ENCODE measurements at regions not wholly inside any gene's neighbourhood (a gene's known extent, or its start where the extent isn't known, plus 50 kb on each side); places are given as distances from the start of the nearest gene placed in this dataset.
A peak's percentile ranks its signal among the peaks of the same experiment; 100 is the strongest.

- TF ChIP-seq ZNF274 (IDR thresholded peaks at IDR 0.05; ENCODE audit: low read depth, low read length) (no peak), YY1 (IDR thresholded peaks at IDR 0.05; ENCODE audit: insufficient read depth, insufficient read length) (no peak), SUZ12 (IDR thresholded peaks at IDR 0.05; ENCODE audit: extremely low read depth, insufficient read depth, insufficient read length) (no peak)
- H3K9me3 ChIP-seq (ENCODE audit: insufficient read depth, low read length) = no peaks in the 10 kb centered on the region
- no peaks in the 10 kb centered on the region for H3K36me3 ChIP-seq (ENCODE audit: insufficient read depth, insufficient read length, low read length)
- H3K4me1 ChIP-seq (ENCODE audit: insufficient read depth, insufficient read length) = no peaks in the 10 kb centered on the region
- peak; percentile 13 for DNase-seq (ENCODE audit: low read depth, low spot score)
- H3K9ac ChIP-seq (ENCODE audit: insufficient read length, low read depth) = no peak overlapping the region
- H3K27me3 ChIP-seq (ENCODE audit: insufficient read depth, insufficient read length) = no peaks in the 10 kb centered on the region
- H3K4me3 ChIP-seq (ENCODE audit: insufficient read length, low read depth) = no peak overlapping the region
Measured at GRCh38 chrX:25144043-25144940, 128.5 kb upstream of the ARX start.

- Histone ChIP-seq H3K4me1 (ENCODE audit: insufficient read depth, insufficient read length) (no peaks in the 10 kb centered on the region), H3K36me3 (ENCODE audit: insufficient read depth, insufficient read length, low read length) (no peaks in the 10 kb centered on the region), H3K4me3 (ENCODE audit: insufficient read length, low read depth) (no peak overlapping the region), H3K9ac (ENCODE audit: insufficient read length, low read depth) (no peak overlapping the region), H3K9me3 (ENCODE audit: insufficient read depth, low read length) (no peaks in the 10 kb centered on the region), H3K27me3 (ENCODE audit: insufficient read depth, insufficient read length) (no peaks in the 10 kb centered on the region)
- DNase-seq (ENCODE audit: low read depth, low spot score) = no peak
- TF ChIP-seq SUZ12 (IDR thresholded peaks at IDR 0.05; ENCODE audit: extremely low read depth, insufficient read depth, insufficient read length) (no peak), YY1 (IDR thresholded peaks at IDR 0.05; ENCODE audit: insufficient read depth, insufficient read length) (no peak), ZNF274 (IDR thresholded peaks at IDR 0.05; ENCODE audit: low read depth, low read length) (no peak)
Measured at GRCh38 chrX:25143596-25143995, 127.8 kb upstream of the ARX start.

- Histone ChIP-seq H3K27me3 (ENCODE audit: insufficient read depth, insufficient read length) (no peaks in the 10 kb centered on the region), H3K9ac (ENCODE audit: insufficient read length, low read depth) (no peak overlapping the region), H3K9me3 (ENCODE audit: insufficient read depth, low read length) (no peaks in the 10 kb centered on the region), H3K4me3 (ENCODE audit: insufficient read length, low read depth) (no peak overlapping the region), H3K4me1 (ENCODE audit: insufficient read depth, insufficient read length) (no peaks in the 10 kb centered on the region), H3K36me3 (ENCODE audit: insufficient read depth, insufficient read length, low read length) (no peaks in the 10 kb centered on the region)
- DNase-seq (ENCODE audit: low read depth, low spot score) = no peak
- TF ChIP-seq YY1 (IDR thresholded peaks at IDR 0.05; ENCODE audit: insufficient read depth, insufficient read length) = no peak
- TF ChIP-seq SUZ12 (IDR thresholded peaks at IDR 0.05; ENCODE audit: extremely low read depth, insufficient read depth, insufficient read length) = no peak
- no peak for TF ChIP-seq ZNF274 (IDR thresholded peaks at IDR 0.05; ENCODE audit: low read depth, low read length)
Measured at GRCh38 chrX:25141684-25142083, 125.9 kb upstream of the ARX start.

GRCh38 chrX:25131055-25131454 lies 115.3 kb upstream of the ARX start:
- Histone ChIP-seq H3K36me3 (ENCODE audit: insufficient read depth, insufficient read length, low read length) (no peaks in the 10 kb centered on the region), H3K4me1 (ENCODE audit: insufficient read depth, insufficient read length) (no peaks in the 10 kb centered on the region), H3K4me3 (ENCODE audit: insufficient read length, low read depth) (no peak overlapping the region), H3K9ac (ENCODE audit: insufficient read length, low read depth) (no peak overlapping the region), H3K9me3 (ENCODE audit: insufficient read depth, low read length) (no peaks in the 10 kb centered on the region), H3K27me3 (ENCODE audit: insufficient read depth, insufficient read length) (no peaks in the 10 kb centered on the region)
- no peak for TF ChIP-seq SUZ12 (IDR thresholded peaks at IDR 0.05; ENCODE audit: extremely low read depth, insufficient read depth, insufficient read length)
- no peak for TF ChIP-seq YY1 (IDR thresholded peaks at IDR 0.05; ENCODE audit: insufficient read depth, insufficient read length)
- TF ChIP-seq ZNF274 (IDR thresholded peaks at IDR 0.05; ENCODE audit: low read depth, low read length) = no peak
- DNase-seq (ENCODE audit: low read depth, low spot score) = no peak

GRCh38 chrX:25130619-25131018 lies 114.9 kb upstream of the ARX start:
- DNase-seq (ENCODE audit: low read depth, low spot score) = peak; percentile 9
- Histone ChIP-seq H3K27me3 (ENCODE audit: insufficient read depth, insufficient read length) (no peaks in the 10 kb centered on the region), H3K9me3 (ENCODE audit: insufficient read depth, low read length) (no peaks in the 10 kb centered on the region), H3K36me3 (ENCODE audit: insufficient read depth, insufficient read length, low read length) (no peaks in the 10 kb centered on the region), H3K4me3 (ENCODE audit: insufficient read length, low read depth) (no peak overlapping the region), H3K4me1 (ENCODE audit: insufficient read depth, insufficient read length) (no peaks in the 10 kb centered on the region), H3K9ac (ENCODE audit: insufficient read length, low read depth) (no peak overlapping the region)
- TF ChIP-seq YY1 (IDR thresholded peaks at IDR 0.05; ENCODE audit: insufficient read depth, insufficient read length) (no peak), ZNF274 (IDR thresholded peaks at IDR 0.05; ENCODE audit: low read depth, low read length) (no peak), SUZ12 (IDR thresholded peaks at IDR 0.05; ENCODE audit: extremely low read depth, insufficient read depth, insufficient read length) (no peak)

- DNase-seq (ENCODE audit: low read depth, low spot score) = no peak
- TF ChIP-seq ZNF274 (IDR thresholded peaks at IDR 0.05; ENCODE audit: low read depth, low read length) = no peak
- peaks cover 12% of the 10 kb centered on the region; the same call in 1 of the 2 replicates for H3K9me3 ChIP-seq (ENCODE audit: insufficient read depth, low read length)
- H3K27me3 ChIP-seq (ENCODE audit: insufficient read depth, insufficient read length) = no peaks in the 10 kb centered on the region
- H3K4me3 ChIP-seq (ENCODE audit: insufficient read length, low read depth) = no peak overlapping the region
- no peaks in the 10 kb centered on the region for H3K4me1 ChIP-seq (ENCODE audit: insufficient read depth, insufficient read length)
- no peaks in the 10 kb centered on the region for H3K36me3 ChIP-seq (ENCODE audit: insufficient read depth, insufficient read length, low read length)
- H3K9ac ChIP-seq (ENCODE audit: insufficient read length, low read depth) = no peak overlapping the region
Measured at GRCh38 chrX:25125483-25125882, 109.7 kb upstream of the ARX start.

GRCh38 chrX:25124391-25124790 lies 108.6 kb upstream of the ARX start:
- Histone ChIP-seq H3K9me3 (ENCODE audit: insufficient read depth, low read length) (peaks cover 12% of the 10 kb centered on the region; the same call in 1 of the 2 replicates), H3K9ac (ENCODE audit: insufficient read length, low read depth) (no peak overlapping the region), H3K4me3 (ENCODE audit: insufficient read length, low read depth) (no peak overlapping the region), H3K4me1 (ENCODE audit: insufficient read depth, insufficient read length) (no peaks in the 10 kb centered on the region), H3K27me3 (ENCODE audit: insufficient read depth, insufficient read length) (no peaks in the 10 kb centered on the region), H3K36me3 (ENCODE audit: insufficient read depth, insufficient read length, low read length) (no peaks in the 10 kb centered on the region)
- TF ChIP-seq ZNF274 (IDR thresholded peaks at IDR 0.05; ENCODE audit: low read depth, low read length) = no peak
- no peak for TF ChIP-seq SUZ12 (IDR thresholded peaks at IDR 0.05; ENCODE audit: extremely low read depth, insufficient read depth, insufficient read length)
- no peak for DNase-seq (ENCODE audit: low read depth, low spot score)

Data from NT2/D1 (cell line).